Islet of Langerhans (tissue), 1 donor: ENCODE measurements at regions not wholly inside any gene's neighbourhood (a gene's known extent, or its start where the extent isn't known, plus 50 kb on each side); places are given as distances from the start of the nearest gene placed in this dataset.
"Not testable (repeated sequence)": the region's sequence is repeated elsewhere in the genome, so short reads cannot be mapped to it uniquely, and the experiment has no call there.

Experiments used
- FAIRE-seq: peaks from one replicate; lab custom pipeline; 2011; peaks lifted over from hg19 to GRCh38; lab: Jason Lieb, UNC

GRCh38 chr13:87982400-87982799 is 311.2 kb downstream of the SLITRK5 start:
- no peak for FAIRE-seq

- no peak for FAIRE-seq
Observed at GRCh38 chr13:87986639-87987250, 315.6 kb downstream of the SLITRK5 start.

- FAIRE-seq: no peak
Observed at GRCh38 chr13:87998081-87998480, 326.9 kb downstream of the SLITRK5 start.

GRCh38 chr13:87999240-87999700 is 328.1 kb downstream of the SLITRK5 start:
- FAIRE-seq: no peak

- no peak for FAIRE-seq
Observed at GRCh38 chr13:87999788-88000187, 328.6 kb downstream of the SLITRK5 start.

- no peak for FAIRE-seq
Observed at GRCh38 chr13:88000239-88000638, 329.1 kb downstream of the SLITRK5 start.

GRCh38 chr13:88000787-88001186 is 329.6 kb downstream of the SLITRK5 start:
- FAIRE-seq: no peak

- FAIRE-seq: no peak
Observed at GRCh38 chr13:88005188-88005587, 334.0 kb downstream of the SLITRK5 start.

- FAIRE-seq: no peak
Observed at GRCh38 chr13:88014527-88014926, 343.4 kb downstream of the SLITRK5 start.

GRCh38 chr13:88022431-88023208 is 351.4 kb downstream of the SLITRK5 start:
- FAIRE-seq: no peak

GRCh38 chr13:88026241-88026640 is 355.1 kb downstream of the SLITRK5 start:
- no peak for FAIRE-seq

GRCh38 chr13:88031980-88032559 is 360.9 kb downstream of the SLITRK5 start:
- no peak for FAIRE-seq

- not testable (repeated sequence) for FAIRE-seq
Observed at GRCh38 chr13:88036205-88036604, 365.0 kb downstream of the SLITRK5 start.

- FAIRE-seq: no peak
Observed at GRCh38 chr13:88042489-88042888, 371.3 kb downstream of the SLITRK5 start.

- FAIRE-seq: no peak
Observed at GRCh38 chr13:88051746-88052482, 380.7 kb downstream of the SLITRK5 start.

GRCh38 chr13:88063741-88064140 is 392.6 kb downstream of the SLITRK5 start:
- no peak for FAIRE-seq

- FAIRE-seq: no peak
Observed at GRCh38 chr13:88066847-88067246, 395.7 kb downstream of the SLITRK5 start.

- FAIRE-seq: no peak
Observed at GRCh38 chr13:88068316-88068715, 397.1 kb downstream of the SLITRK5 start.

- FAIRE-seq: no peak
Observed at GRCh38 chr13:88068975-88069374, 397.8 kb downstream of the SLITRK5 start.

- no peak for FAIRE-seq
Observed at GRCh38 chr13:88071371-88071770, 400.2 kb downstream of the SLITRK5 start.

GRCh38 chr13:88074794-88075510 is 403.8 kb downstream of the SLITRK5 start:
- no peak for FAIRE-seq

GRCh38 chr13:88085036-88085435 is 413.9 kb downstream of the SLITRK5 start:
- no peak for FAIRE-seq
